ENCODE measurements at regions not wholly inside any gene's neighbourhood (a gene's known extent, or its start where the extent isn't known, plus 50 kb on each side); places are given as distances from the start of the nearest gene placed in this dataset.

DNA sequence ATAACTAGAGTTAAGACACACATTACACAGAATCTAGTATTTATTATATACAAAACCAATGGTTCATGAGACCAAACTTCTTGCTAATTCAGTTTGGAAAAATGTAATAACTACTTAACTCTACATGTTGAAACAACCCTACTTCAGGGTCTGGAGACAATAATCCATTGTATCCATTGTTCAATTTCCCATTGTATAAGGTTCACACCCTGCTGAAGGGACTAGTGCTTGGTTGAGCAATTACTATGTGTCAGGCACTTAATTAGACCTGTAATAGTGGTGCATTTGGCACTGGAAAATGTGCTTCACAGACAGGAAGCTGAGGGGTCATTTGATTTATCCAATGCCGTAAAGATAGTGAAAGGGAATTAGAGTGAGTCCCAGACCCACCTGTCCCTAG, 114.3 kb upstream of the PAPPA start:
- TF ChIP-seq, protein P1, sequence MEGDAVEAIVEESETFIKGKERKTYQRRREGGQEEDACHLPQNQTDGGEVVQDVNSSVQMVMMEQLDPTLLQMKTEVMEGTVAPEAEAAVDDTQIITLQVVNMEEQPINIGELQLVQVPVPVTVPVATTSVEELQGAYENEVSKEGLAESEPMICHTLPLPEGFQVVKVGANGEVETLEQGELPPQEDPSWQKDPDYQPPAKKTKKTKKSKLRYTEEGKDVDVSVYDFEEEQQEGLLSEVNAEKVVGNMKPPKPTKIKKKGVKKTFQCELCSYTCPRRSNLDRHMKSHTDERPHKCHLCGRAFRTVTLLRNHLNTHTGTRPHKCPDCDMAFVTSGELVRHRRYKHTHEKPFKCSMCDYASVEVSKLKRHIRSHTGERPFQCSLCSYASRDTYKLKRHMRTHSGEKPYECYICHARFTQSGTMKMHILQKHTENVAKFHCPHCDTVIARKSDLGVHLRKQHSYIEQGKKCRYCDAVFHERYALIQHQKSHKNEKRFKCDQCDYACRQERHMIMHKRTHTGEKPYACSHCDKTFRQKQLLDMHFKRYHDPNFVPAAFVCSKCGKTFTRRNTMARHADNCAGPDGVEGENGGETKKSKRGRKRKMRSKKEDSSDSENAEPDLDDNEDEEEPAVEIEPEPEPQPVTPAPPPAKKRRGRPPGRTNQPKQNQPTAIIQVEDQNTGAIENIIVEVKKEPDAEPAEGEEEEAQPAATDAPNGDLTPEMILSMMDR (IDR thresholded peaks at IDR 0.05): no peak
- no peak for TF ChIP-seq ZFX (IDR thresholded peaks at IDR 0.05; ENCODE audit: borderline replicate concordance)

Data from 22Rv1 (cell line).